ENCODE measurements at regions not wholly inside any gene's neighbourhood (a gene's known extent, or its start where the extent isn't known, plus 50 kb on each side); places are given as distances from the start of the nearest gene placed in this dataset.
A peak's percentile ranks its signal among the peaks of the same experiment; 100 is the strongest.

DNA sequence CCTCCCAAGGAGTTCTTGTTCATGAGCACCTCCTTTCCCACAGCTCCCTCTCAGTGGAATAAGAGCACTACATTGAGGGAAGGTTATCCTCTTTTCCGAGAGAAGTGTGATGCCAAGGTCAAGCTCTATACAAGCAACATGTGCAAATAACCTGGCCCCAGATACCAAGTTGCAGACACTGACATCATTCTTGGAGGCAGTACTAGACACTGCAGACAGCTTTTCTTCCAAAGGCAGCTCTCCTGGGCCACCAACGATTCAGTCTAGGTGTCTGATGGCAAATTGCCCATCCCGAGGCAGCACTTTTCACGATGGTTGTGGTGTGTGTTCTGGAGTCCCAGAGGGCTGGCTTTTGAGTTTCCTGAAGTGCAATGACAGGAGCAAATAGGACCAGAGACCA is 384.9 kb downstream of the TLL1 start:
- 74% methylated on average over 4 of the region's 4 CpGs for WGBS
- no peak overlapping the region for H3K4me2 ChIP-seq (ENCODE audit: low read length, poor library complexity, severe bottlenecking)
- no peaks in the 10 kb centered on the region for H3K9me3 ChIP-seq (ENCODE audit: control insufficient read depth, low read length)
- no peak overlapping the region for H2BK15ac ChIP-seq (ENCODE audit: low read depth, poor library complexity, severe bottlenecking)
- no peak overlapping the region for H2BK120ac ChIP-seq (ENCODE audit: low read depth, low read length)
- H2AFZ ChIP-seq (ENCODE audit: low read depth, low read length), result no peak overlapping the region
- no peak overlapping the region for H3K27ac ChIP-seq (ENCODE audit: low read length, poor library complexity, severe bottlenecking)
- no peak overlapping the region for H3K18ac ChIP-seq (ENCODE audit: low read depth in 1 of 2, low read length in 2 of 2)
- no peak overlapping the region for H3K4me3 ChIP-seq (ENCODE audit: insufficient read depth in 1 of 2, low read depth in 1 of 2, low read length in 2 of 2)
- no peak overlapping the region for H3K4ac ChIP-seq (ENCODE audit: low read depth in 1 of 2, low read length in 2 of 2)
- no peak overlapping the region for H4K8ac ChIP-seq (ENCODE audit: low read length)
- no peaks in the 10 kb centered on the region for H3K79me1 ChIP-seq (replicated peaks; ENCODE audit: low read length, poor library complexity, severe bottlenecking)
- H3K4me1 ChIP-seq (ENCODE audit: control insufficient read depth, insufficient read depth, low read depth, low read length), result no peaks in the 10 kb centered on the region
- no peaks in the 10 kb centered on the region for H3K36me3 ChIP-seq (ENCODE audit: control insufficient read depth in 1 of 2, insufficient read depth in 2 of 2, low read depth in 1 of 2, low read length in 2 of 2)
- H3K9ac ChIP-seq (ENCODE audit: low read length), result no peak overlapping the region
- no peak overlapping the region for H3K14ac ChIP-seq (ENCODE audit: low read length in 2 of 2)
- no peak overlapping the region for H2BK5ac ChIP-seq (ENCODE audit: low read depth, low read length, poor library complexity, severe bottlenecking)
- H2AK5ac ChIP-seq (ENCODE audit: low read length, severe bottlenecking), result no peak overlapping the region
- H4K91ac ChIP-seq (ENCODE audit: low read length), result no peak overlapping the region
- H3K23ac ChIP-seq (ENCODE audit: low read length in 2 of 2), result no peak overlapping the region
- DNase-seq, result no peak
- H3K27me3 ChIP-seq (ENCODE audit: control insufficient read depth in 1 of 2, insufficient read depth in 1 of 2, low read length in 2 of 2), result no peaks in the 10 kb centered on the region
- no peak overlapping the region for H2BK12ac ChIP-seq (ENCODE audit: low read length in 2 of 2)

DNA sequence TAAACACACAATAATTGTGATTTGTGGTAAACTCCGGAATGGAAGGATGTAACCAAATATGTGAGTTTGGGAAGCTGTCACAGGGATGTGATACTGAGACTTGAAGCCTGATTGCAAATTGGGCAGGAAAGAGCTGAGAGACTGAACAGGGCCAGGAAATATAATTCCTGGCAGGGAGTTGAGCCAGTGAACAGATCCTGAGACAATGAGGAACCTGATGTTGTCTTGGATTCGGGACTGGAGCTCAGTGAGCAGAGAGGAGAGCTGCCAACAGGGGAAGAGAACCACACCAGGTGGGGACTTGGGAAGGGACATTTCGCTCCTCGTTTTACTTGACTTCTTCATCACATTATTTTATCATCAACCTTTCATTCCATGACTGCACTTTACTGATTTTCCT is 386.0 kb downstream of the TLL1 start:
- 78% methylated on average over 2 of the region's 4 CpGs for WGBS
- DNase-seq, result no peak
- H3K36me3 ChIP-seq (ENCODE audit: control insufficient read depth in 1 of 2, insufficient read depth in 2 of 2, low read depth in 1 of 2, low read length in 2 of 2), result no peaks in the 10 kb centered on the region

DNA sequence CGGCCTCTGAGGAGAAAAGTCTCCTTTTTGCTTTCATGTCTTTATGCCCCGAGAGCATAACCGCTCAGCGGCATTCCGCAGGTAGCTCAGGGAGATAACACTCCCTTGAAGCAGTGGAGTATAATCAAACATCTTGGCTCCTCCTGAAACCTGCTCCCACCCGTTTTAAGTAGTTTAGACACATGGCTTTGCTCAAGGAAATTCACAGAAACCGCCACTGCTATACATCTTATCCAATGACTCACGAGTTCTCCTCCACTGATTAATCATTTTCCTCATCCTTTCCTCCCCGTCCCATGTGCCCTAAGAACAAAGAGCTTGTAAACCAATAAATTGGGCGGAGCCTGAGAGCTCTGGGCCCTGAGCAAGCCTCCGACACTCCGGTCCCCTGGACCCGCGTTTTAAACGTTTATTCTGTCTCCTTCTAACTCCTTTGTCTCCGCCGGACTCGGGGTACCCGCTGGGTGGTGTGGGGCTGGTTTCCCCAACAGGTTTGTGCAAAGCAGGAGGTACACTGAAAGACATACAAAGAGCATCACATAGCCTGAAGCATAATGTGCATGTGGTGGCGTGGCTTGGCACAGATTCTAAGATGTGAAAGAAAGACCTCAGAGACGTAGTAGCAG is 401.2 kb downstream of the TLL1 start:
- no peak overlapping the region for H3K4me2 ChIP-seq (ENCODE audit: low read length, poor library complexity, severe bottlenecking)
- H3K9me3 ChIP-seq (ENCODE audit: control insufficient read depth, low read length), result no peaks in the 10 kb centered on the region
- WGBS, result 86% methylated on average over 20 of the region's 21 CpGs
- no peaks in the 10 kb centered on the region for H3K27me3 ChIP-seq (ENCODE audit: control insufficient read depth in 1 of 2, insufficient read depth in 1 of 2, low read length in 2 of 2)
- no peak overlapping the region for H4K8ac ChIP-seq (ENCODE audit: low read length)
- no peak overlapping the region for H3K4ac ChIP-seq (ENCODE audit: low read depth in 1 of 2, low read length in 2 of 2)
- H2BK15ac ChIP-seq (ENCODE audit: low read depth, poor library complexity, severe bottlenecking), result no peak overlapping the region
- H3K18ac ChIP-seq (ENCODE audit: low read depth in 1 of 2, low read length in 2 of 2), result no peak overlapping the region
- no peaks in the 10 kb centered on the region for H3K36me3 ChIP-seq (ENCODE audit: control insufficient read depth in 1 of 2, insufficient read depth in 2 of 2, low read depth in 1 of 2, low read length in 2 of 2)
- no peak overlapping the region for H2AK5ac ChIP-seq (ENCODE audit: low read length, severe bottlenecking)
- H4K91ac ChIP-seq (ENCODE audit: low read length), result no peak overlapping the region
- no peak overlapping the region for H3K4me3 ChIP-seq (ENCODE audit: insufficient read depth in 1 of 2, low read depth in 1 of 2, low read length in 2 of 2)
- H3K4me1 ChIP-seq (ENCODE audit: control insufficient read depth, insufficient read depth, low read depth, low read length), result no peaks in the 10 kb centered on the region
- no peak overlapping the region for H3K23ac ChIP-seq (ENCODE audit: low read length in 2 of 2)
- DNase-seq, result no peak
- no peak overlapping the region for H2BK5ac ChIP-seq (ENCODE audit: low read depth, low read length, poor library complexity, severe bottlenecking)
- H2BK120ac ChIP-seq (ENCODE audit: low read depth, low read length), result peak overlapping the region; percentile 5
- no peak overlapping the region for H2BK12ac ChIP-seq (ENCODE audit: low read length in 2 of 2)
- no peak overlapping the region for H2AFZ ChIP-seq (ENCODE audit: low read depth, low read length)
- H3K14ac ChIP-seq (ENCODE audit: low read length in 2 of 2), result no peak overlapping the region
- H3K9ac ChIP-seq (ENCODE audit: low read length), result no peak overlapping the region
- H3K79me1 ChIP-seq (replicated peaks; ENCODE audit: low read length, poor library complexity, severe bottlenecking), result no peaks in the 10 kb centered on the region
- H3K27ac ChIP-seq (ENCODE audit: low read length, poor library complexity, severe bottlenecking), result no peak overlapping the region

More for the DNA sequence above, 386.0 kb downstream of the TLL1 start:
- Histone ChIP-seq H3K27ac (ENCODE audit: low read length, poor library complexity, severe bottlenecking) (no peak overlapping the region), H2BK12ac (ENCODE audit: low read length in 2 of 2) (no peak overlapping the region), H3K4me2 (ENCODE audit: low read length, poor library complexity, severe bottlenecking) (no peak overlapping the region), H3K4ac (ENCODE audit: low read depth in 1 of 2, low read length in 2 of 2) (no peak overlapping the region), H3K79me1 (replicated peaks; ENCODE audit: low read length, poor library complexity, severe bottlenecking) (no peaks in the 10 kb centered on the region), H3K27me3 (ENCODE audit: control insufficient read depth in 1 of 2, insufficient read depth in 1 of 2, low read length in 2 of 2) (no peaks in the 10 kb centered on the region), H3K4me1 (ENCODE audit: control insufficient read depth, insufficient read depth, low read depth, low read length) (no peaks in the 10 kb centered on the region), H2BK120ac (ENCODE audit: low read depth, low read length) (no peak overlapping the region), H2AFZ (ENCODE audit: low read depth, low read length) (no peak overlapping the region), H3K18ac (ENCODE audit: low read depth in 1 of 2, low read length in 2 of 2) (no peak overlapping the region), H3K9ac (ENCODE audit: low read length) (no peak overlapping the region), H2BK5ac (ENCODE audit: low read depth, low read length, poor library complexity, severe bottlenecking) (no peak overlapping the region), H4K8ac (ENCODE audit: low read length) (no peak overlapping the region), H3K4me3 (ENCODE audit: insufficient read depth in 1 of 2, low read depth in 1 of 2, low read length in 2 of 2) (no peak overlapping the region), H2BK15ac (ENCODE audit: low read depth, poor library complexity, severe bottlenecking) (no peak overlapping the region), H2AK5ac (ENCODE audit: low read length, severe bottlenecking) (no peak overlapping the region), H3K9me3 (ENCODE audit: control insufficient read depth, low read length) (no peaks in the 10 kb centered on the region), H3K14ac (ENCODE audit: low read length in 2 of 2) (no peak overlapping the region), H4K91ac (ENCODE audit: low read length) (no peak overlapping the region), H3K23ac (ENCODE audit: low read length in 2 of 2) (no peak overlapping the region)

DNA sequence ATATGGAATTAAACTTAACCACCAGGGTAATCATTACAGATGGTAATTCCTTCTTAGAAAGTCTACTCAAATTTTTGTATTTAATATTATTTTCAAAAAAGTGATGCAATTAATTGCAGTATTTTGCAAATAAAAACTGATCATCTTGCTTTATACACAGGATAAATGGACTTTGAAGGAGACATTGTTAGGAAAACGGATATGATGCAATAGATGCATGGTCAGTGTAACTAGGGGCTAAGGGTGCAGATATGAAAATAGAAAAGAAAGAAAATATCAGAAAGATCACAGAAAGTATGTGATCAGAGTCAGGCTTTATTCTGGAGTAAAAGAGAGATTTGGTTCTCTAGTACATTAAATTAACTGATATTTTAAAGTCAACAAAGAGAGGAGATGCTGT is 401.7 kb downstream of the TLL1 start:
- Histone ChIP-seq H2BK12ac (ENCODE audit: low read length in 2 of 2) (no peak overlapping the region), H2BK15ac (ENCODE audit: low read depth, poor library complexity, severe bottlenecking) (no peak overlapping the region), H3K23ac (ENCODE audit: low read length in 2 of 2) (no peak overlapping the region), H3K79me1 (replicated peaks; ENCODE audit: low read length, poor library complexity, severe bottlenecking) (no peaks in the 10 kb centered on the region), H2BK5ac (ENCODE audit: low read depth, low read length, poor library complexity, severe bottlenecking) (no peak overlapping the region), H3K18ac (ENCODE audit: low read depth in 1 of 2, low read length in 2 of 2) (no peak overlapping the region), H2BK120ac (ENCODE audit: low read depth, low read length) (no peak overlapping the region), H3K27me3 (ENCODE audit: control insufficient read depth in 1 of 2, insufficient read depth in 1 of 2, low read length in 2 of 2) (no peaks in the 10 kb centered on the region), H2AK5ac (ENCODE audit: low read length, severe bottlenecking) (no peak overlapping the region), H4K91ac (ENCODE audit: low read length) (no peak overlapping the region), H3K9me3 (ENCODE audit: control insufficient read depth, low read length) (no peaks in the 10 kb centered on the region), H4K8ac (ENCODE audit: low read length) (no peak overlapping the region), H3K4me1 (ENCODE audit: control insufficient read depth, insufficient read depth, low read depth, low read length) (no peaks in the 10 kb centered on the region), H3K14ac (ENCODE audit: low read length in 2 of 2) (no peak overlapping the region), H3K4ac (ENCODE audit: low read depth in 1 of 2, low read length in 2 of 2) (no peak overlapping the region), H3K4me3 (ENCODE audit: insufficient read depth in 1 of 2, low read depth in 1 of 2, low read length in 2 of 2) (no peak overlapping the region), H3K4me2 (ENCODE audit: low read length, poor library complexity, severe bottlenecking) (no peak overlapping the region), H2AFZ (ENCODE audit: low read depth, low read length) (no peak overlapping the region), H3K9ac (ENCODE audit: low read length) (no peak overlapping the region), H3K27ac (ENCODE audit: low read length, poor library complexity, severe bottlenecking) (no peak overlapping the region), H3K36me3 (ENCODE audit: control insufficient read depth in 1 of 2, insufficient read depth in 2 of 2, low read depth in 1 of 2, low read length in 2 of 2) (no peaks in the 10 kb centered on the region)
- WGBS, result 79% methylated on average over 1 of the region's 1 CpG
- DNase-seq, result no peak
